ENCODE measurements at regions not wholly inside any gene's neighbourhood (a gene's known extent, or its start where the extent isn't known, plus 50 kb on each side); places are given as distances from the start of the nearest gene placed in this dataset.

- TF ChIP-seq YY1 (IDR thresholded peaks at IDR 0.05; ENCODE audit: low read depth) = no peak
- TF ChIP-seq CREB1 (IDR thresholded peaks at IDR 0.05; ENCODE audit: low read depth) = no peak
- no peak for TF ChIP-seq RAD21 (IDR thresholded peaks at IDR 0.05; ENCODE audit: low read depth)
- TF ChIP-seq EP300 (IDR thresholded peaks at IDR 0.05; ENCODE audit: borderline replicate concordance) = no peak
- TF ChIP-seq TAF1 (IDR thresholded peaks at IDR 0.05; ENCODE audit: low read depth) = no peak
- TF ChIP-seq EGR1 (IDR thresholded peaks at IDR 0.05) = no peak
- no peak for TF ChIP-seq REST (IDR thresholded peaks at IDR 0.05; ENCODE audit: low read depth)
These were observed 246.0 kb upstream of the ARHGAP42 start for GRCh38 chr11:100441086-100441485.
